Gastrocnemius medialis (tissue), 4 donors: ENCODE measurements at regions not wholly inside any gene's neighbourhood (a gene's known extent, or its start where the extent isn't known, plus 50 kb on each side); places are given as distances from the start of the nearest gene placed in this dataset.

Source experiments
- CTCF ChIP-seq, 5 experiments: fragments of 450-650 bp in 3 of 5; fragments of 200-600 bp in 2 of 5; sonication (generic) in 2 of 5; IDR thresholded peaks in 4 of 5; conservative IDR thresholded peaks in 1 of 5; 1 replicate in 4 of 5; 2 replicates in 1 of 5; pipeline ENCODE4 v1.5.1; 2016 to 2019; ENCODE audit warnings: antibody characterized with exemption in 5 of 5, mild to moderate bottlenecking in 3 of 5, moderate library complexity in 3 of 5
- POLR2A ChIP-seq, 2 donors: fragments of 450-650 bp; IDR thresholded peaks; one replicate each; pipeline ENCODE4 v1.6.1; 2017; ENCODE audit warnings: antibody characterized with exemption in 2 of 2, mild to moderate bottlenecking in 2 of 2, moderate library complexity in 2 of 2

- no peak for TF ChIP-seq CTCF (IDR thresholded peaks at IDR 0.05 in 4 of 5, conservative IDR thresholded peaks at IDR 0.05 in 1 of 5)
- no peak for TF ChIP-seq POLR2A (IDR thresholded peaks at IDR 0.05)
Observed at GRCh38 chr9:124137944-124138335, 119.8 kb upstream of the NEK6 start.
